CD4-positive, alpha-beta T cell treated with Interferon alpha-2 for 1 hour (primary cell): ENCODE measurements at regions not wholly inside any gene's neighbourhood (a gene's known extent, or its start where the extent isn't known, plus 50 kb on each side); places are given as distances from the start of the nearest gene placed in this dataset.

Experiments used
- DNase-seq, 2 donors: peaks; one replicate each; pipeline ENCODE4 v3.0.0-alpha.2; 2020 to 2022

DNA sequence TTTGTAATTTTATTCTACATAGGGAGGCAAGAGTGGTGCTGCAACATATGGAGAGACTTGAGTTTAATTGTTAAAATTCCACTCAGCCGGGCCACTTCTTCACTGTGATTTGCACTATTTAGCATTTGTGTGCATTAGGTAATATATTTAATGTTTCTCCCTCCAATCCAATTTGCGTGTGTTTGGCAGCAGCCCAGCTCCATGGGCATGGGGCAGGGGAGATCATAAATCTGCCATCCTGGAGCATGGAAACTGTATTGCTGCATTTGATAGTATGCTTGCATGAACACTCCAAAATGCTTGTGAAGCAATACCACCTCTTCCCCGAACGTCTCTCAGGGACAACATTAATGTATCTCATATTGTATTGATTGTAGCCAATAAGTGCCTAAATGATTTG is 339.1 kb upstream of the RBFOX1 start:
- no peak for DNase-seq

DNA sequence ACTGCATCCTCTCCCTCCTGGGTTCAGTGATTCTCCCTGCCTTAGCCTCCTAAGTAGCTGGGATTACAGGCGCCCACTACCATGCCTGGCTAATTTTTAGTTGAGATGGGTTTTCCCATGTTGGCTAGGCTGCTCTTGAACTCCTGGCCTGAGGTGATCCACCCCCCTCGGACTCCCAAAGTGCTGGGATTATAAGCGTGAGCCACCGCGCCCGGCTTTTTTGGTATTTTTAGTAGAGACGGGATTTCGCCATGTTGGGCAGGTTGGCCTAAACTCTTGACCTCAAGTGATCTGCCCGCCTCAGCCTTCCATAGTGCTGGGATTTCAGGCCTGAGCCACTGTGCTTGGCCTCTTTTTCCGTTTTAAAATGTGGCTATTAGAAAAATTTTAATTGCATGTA is 343.8 kb upstream of the RBFOX1 start:
- DNase-seq, result no peak

DNA sequence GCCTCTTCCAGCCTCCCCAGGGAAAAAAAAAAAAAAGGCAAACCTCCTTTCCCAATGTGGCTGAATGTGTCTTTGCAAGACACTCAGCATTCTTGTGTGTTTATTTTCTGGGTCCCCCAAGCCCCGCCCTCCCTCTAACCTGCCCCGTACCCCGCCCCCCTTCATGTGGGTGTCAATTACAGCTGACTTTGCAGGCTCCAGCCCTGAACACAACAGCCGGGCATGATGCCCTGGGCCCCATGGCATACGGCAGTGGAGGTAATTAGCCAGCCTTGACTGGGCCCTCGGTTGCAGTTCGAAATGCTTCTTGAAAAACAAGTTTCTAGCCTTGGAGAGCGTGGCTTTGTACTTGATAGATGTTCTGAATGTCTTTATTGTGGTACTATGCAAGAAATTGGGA is 354.7 kb upstream of the RBFOX1 start:
- no peak for DNase-seq

- no peak for DNase-seq
Observed at GRCh38 chr16:6977291-6977690, 355.4 kb upstream of the RBFOX1 start.

- DNase-seq, result no peak
Observed at GRCh38 chr16:6976716-6977115, 355.9 kb upstream of the RBFOX1 start.

DNA sequence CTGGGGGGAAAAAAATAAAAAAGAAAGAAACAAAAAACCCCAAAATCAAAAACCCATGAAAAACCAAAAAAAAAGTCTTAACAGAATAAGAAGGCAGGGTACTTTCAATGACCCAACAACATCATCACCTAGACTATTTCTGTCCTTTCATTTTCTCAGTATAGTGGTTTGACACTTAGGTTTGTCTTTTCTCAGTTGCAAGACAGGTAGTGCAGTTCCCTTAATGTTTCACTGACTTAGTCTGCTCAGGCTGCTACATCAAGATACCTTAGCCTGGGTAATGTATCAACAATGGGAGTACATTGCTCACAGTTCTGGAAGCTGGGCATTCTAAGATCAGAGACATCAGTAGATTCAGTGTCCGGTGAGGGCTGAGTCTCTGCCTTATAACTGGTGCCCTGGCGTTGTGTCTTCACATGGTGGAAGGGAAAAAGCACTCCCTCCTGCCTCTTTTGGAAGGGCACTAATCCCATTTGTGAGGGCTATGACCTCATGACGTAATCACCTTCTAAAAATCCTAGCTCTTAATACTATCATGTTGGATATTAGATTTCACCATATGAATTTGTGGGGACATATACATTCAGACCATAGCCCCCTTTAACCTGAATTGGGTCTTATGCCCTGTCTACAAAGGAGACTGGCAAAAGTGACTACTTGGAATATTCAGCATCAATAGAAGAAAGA is 362.3 kb upstream of the RBFOX1 start:
- no peak for DNase-seq

- DNase-seq, result no peak
Observed at GRCh38 chr16:6969594-6969993, 363.1 kb upstream of the RBFOX1 start.

GRCh38 chr16:6967796-6968320 is 364.8 kb upstream of the RBFOX1 start:
- no peak for DNase-seq

GRCh38 chr16:6966925-6967324 is 365.7 kb upstream of the RBFOX1 start:
- no peak for DNase-seq

DNA sequence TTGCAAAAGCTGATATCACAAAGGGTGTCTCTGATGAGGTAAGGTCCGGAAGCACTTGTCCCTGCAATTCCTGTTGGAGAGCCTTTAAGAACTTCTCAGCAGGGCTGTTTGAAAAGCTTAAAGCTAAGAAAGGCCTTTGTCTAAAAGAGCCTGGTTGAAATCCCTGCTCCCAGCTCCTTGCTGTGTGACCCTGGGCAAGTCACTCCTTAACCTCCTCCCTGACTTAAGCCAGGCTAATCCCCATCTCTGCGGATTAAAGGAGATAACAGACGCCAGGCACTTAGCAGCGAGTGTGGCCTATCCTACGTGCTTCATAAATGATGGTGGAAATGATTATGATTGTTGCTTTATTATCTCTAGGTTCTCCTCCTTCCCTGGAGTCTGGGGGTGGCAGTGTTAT is 368.0 kb upstream of the RBFOX1 start:
- no peak for DNase-seq

DNA sequence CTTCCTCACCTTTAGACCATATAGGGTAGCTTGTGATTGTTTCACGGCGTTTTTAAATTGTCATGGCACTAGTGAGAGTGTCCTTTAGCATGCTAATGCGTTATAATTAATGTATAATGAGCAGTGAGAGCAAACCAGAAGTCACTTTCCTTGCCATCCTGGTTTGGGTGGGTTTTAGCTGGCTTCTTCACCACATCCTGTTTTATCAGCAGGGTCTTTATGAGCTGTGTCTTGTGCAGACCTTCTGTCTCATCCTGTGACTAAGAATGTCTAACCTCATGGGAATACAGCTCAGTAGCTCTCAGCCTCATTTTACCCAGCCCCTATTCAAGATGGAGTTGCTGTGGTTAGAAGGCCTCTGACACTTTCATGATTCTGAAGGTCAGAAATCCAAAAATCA is 370.9 kb upstream of the RBFOX1 start:
- no peak for DNase-seq

DNA sequence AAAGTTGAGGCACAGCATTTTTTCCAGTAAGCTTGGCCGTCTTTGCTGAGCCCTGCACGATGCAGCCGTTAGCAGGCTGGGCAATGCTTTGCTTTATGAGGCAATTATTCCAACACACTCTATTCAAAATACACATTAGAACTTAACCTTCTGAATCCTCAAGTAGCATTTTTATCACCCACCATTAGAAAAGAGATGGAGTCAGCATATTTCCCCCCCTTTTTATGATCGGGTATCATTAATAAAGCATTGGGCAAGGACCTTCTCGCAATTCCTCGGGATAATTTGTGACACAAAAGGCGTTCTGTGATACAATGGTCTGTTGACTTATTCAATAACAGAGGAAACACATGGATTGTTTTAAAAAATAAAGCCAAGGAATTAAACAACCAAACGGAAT is 374.5 kb upstream of the RBFOX1 start:
- no peak for DNase-seq

DNA sequence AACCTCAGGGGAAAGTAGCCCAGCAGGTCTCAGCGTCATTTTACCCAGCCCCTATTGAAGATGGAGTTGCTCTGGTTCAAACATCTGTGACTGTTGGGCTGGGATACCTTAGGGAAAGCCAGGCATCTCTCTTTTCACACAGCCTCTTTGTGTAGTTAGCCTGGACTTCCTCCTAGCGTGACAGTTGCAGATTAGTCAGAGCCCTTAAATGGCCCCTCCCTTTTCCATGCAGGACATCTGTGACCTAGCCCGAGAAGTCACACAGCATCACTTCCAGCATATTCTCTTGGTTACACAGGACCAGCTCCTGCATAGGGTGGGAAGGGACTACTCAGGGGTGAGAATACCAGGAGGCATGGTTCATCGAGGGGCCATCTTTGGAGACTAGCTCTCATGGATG is 375.0 kb upstream of the RBFOX1 start:
- no peak for DNase-seq

- no peak for DNase-seq
Observed at GRCh38 chr16:6956511-6956910, 376.1 kb upstream of the RBFOX1 start.

- no peak for DNase-seq
Observed at GRCh38 chr16:6955303-6955702, 377.3 kb upstream of the RBFOX1 start.

DNA sequence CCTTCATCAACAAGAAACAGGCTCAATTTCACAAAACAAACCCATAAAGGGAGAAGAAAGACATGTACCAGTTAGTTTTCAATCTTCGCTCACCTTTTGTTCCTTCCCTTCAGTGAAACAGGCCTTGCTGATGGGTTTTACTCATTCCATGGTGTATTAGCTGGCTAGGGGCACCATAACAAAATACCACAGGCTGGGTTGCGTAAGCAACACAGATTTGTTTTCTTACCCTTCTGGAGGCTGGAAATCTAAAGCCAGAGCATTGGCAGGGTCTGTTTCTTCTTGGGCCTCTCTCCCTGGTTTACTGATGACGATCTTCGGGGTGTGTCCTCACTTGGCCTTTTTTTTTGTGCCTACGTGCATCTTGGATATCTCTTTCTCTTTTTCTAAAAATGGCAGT is 383.4 kb upstream of the RBFOX1 start:
- DNase-seq, result no peak

- no peak for DNase-seq
Observed at GRCh38 chr16:6947291-6947690, 385.4 kb upstream of the RBFOX1 start.

- no peak for DNase-seq
Observed at GRCh38 chr16:6946802-6947201, 385.8 kb upstream of the RBFOX1 start.

- DNase-seq, result no peak
Observed at GRCh38 chr16:6946106-6946505, 386.5 kb upstream of the RBFOX1 start.

DNA sequence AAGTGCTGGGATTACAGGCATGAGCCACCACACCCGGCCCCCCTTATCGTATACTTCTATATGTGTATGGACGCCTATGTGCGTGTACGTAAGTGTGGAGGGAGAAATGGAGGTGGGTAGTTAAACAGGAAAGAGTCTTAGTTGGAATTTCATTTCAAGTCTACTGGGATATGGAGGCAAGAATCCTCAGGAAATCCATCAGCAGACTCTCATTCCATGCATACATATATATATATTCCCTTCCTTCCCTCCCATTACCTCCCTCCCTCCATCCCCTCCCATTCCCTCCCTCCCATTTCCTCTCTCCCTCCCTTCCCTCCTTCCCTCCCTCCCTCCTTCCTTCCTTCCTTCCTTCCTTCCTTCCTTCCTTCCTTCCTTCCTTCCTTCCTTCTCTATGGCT is 391.7 kb upstream of the RBFOX1 start:
- DNase-seq, result no peak

DNA sequence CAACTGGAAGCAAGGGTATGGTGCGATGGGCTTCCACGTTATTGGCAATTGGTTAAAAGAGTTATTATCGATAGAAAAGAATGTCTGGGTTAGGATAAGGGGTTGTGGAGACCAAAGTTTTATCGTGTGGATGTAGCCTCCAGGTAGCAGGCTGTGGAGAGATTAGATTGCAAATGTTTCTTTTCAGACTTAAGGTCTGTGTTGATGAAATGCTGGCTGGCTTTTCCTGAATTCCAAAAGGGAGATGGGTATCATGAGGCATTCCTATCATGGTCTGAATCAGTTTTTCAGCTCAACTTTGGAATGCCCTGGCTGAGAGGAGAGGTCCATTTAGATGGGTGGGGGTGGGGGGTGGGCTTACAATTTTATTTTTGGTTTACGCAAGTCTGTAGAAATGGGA is 395.0 kb upstream of the RBFOX1 start:
- no peak for DNase-seq

DNA sequence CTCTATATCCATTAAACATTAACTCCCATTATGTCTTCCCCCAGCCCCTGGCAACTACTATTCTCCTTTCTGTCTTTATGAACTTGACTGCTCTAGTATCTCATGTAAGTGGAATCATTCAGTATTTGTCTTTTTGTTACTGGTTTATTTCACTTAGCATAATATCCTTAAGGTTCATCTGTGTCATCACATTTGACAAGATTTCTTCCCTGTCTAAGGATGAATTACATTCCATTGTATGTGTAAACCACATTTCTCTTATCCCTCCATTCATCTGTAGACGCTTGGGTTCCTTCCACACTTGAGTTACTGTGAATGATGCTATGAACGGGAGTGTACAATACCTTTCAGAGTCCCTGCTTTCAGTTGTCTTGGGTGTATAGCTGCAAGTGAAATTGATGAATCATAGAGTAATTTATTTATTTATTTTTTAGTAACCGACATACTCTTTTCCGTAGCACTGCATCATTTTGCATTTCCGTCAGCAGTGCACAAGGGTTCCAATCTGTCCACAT is 399.7 kb upstream of the RBFOX1 start:
- DNase-seq, result no peak

DNA sequence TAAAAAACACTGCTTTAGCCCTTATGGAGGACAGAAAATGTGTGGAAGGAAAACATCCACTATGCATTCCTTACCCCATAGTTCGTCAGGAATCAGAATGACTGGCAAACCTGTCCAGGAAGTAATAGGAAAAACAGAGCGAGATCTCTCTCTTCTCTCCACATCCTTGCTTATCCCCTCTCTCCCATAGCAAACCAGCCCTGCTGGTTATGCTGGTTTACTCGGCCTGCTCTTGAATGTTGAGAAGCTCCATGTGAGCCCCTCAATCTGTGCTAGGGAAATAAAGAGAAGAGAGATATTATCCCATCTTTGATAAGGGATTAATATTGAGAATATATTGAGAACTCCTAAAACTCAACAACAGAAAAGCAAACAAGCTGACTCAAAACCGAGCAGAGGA is 402.8 kb upstream of the RBFOX1 start:
- DNase-seq, result no peak

DNA sequence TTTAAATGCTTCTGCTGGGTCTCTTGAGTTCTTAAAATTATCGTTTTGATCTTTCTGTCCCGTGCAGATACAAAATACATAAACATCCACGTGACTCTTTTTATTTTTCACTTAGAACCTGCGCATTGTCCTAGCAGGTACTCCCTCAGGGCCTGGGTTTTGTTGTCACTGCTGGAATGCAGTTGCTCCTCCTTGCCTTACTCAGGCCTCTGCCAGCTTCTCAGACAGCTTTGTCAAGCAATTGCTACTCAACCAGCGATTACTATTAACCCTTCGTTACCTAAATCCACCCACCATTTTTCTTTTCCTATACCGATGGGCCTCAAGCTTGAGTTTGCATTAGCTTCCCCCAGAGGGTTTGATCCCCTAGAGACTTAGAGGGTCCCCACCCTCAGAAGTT is 405.9 kb upstream of the RBFOX1 start:
- DNase-seq, result no peak

DNA sequence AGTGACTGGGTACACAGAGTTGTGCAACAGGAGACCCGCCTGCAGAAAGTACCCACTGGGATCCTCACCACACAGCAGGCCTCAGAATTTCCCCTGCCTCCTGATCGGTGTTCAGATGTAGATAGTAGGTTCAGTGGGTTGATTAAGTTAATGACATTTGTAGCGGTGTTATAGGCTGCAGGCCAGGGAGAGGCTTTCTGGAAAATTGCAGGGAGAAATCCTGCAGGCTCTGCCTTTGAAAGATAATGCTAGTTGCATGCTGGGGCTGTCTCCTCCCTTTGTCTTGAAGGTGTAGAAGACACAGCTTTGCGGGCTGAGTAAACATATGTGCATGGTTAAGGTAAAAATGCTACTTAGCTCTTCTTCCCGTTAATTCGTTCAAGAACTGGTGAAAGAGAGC is 406.3 kb upstream of the RBFOX1 start:
- no peak for DNase-seq
